ENCODE measurements at regions not wholly inside any gene's neighbourhood (a gene's known extent, or its start where the extent isn't known, plus 50 kb on each side); places are given as distances from the start of the nearest gene placed in this dataset.

DNA sequence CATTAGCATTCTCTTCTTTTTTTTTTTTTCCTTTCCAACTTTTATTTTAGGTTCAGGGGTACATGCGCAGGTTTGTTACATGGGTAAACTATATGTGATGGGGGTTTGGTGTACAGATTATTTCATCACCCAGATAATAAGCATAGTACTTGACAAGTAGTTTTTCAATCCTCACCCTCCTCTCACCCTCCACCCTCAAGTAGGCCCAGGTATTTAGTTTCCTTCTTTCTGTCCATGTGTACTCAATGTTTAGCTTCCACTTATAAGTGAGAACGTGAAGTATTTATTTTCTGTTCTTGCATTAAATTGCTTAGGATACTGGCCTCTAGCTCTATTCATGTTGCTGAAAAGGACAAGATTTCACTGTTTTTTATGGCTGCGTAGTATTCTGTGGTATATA, 140.8 kb upstream of the PGRMC2 start:
- H3K36me3 Mint-ChIP-seq = no peaks in the 10 kb centered on the region; the same call in none of the 2 replicates
- no peaks in the 10 kb centered on the region for H3K27me3 Mint-ChIP-seq (ENCODE audit: low read depth)
- no peak overlapping the region for H3K4me3 Mint-ChIP-seq
- peaks cover 31% of the 10 kb centered on the region for H3K9me3 Mint-ChIP-seq
- POLR2A ChIA-PET = no interaction called here
- no peaks in the 10 kb centered on the region for H3K4me1 Mint-ChIP-seq
- no peak for TF ChIP-seq NR3C1 (CRISPR knock-in tag; conservative IDR thresholded peaks at IDR 0.05; ENCODE audit: low read depth)
- no peak for TF ChIP-seq MXD4 (CRISPR knock-in tag; IDR thresholded peaks at IDR 0.05; ENCODE audit: borderline replicate concordance)
- no peak for TF ChIP-seq TCF7 (CRISPR knock-in tag; IDR thresholded peaks at IDR 0.05; ENCODE audit: low read depth)
- no peak for TF ChIP-seq FOXP1 (CRISPR knock-in tag; IDR thresholded peaks at IDR 0.05; ENCODE audit: borderline replicate concordance)
- no peak for TF ChIP-seq ARID4B (CRISPR knock-in tag; IDR thresholded peaks at IDR 0.05; ENCODE audit: borderline replicate concordance)
- TF ChIP-seq CBFB (CRISPR knock-in tag; IDR thresholded peaks at IDR 0.05; ENCODE audit: low read depth) = no peak
- TF ChIP-seq ELF4 (CRISPR knock-in tag; IDR thresholded peaks at IDR 0.05; ENCODE audit: low read depth) = no peak
- no peak for TF ChIP-seq ZNF138 (CRISPR knock-in tag; conservative IDR thresholded peaks at IDR 0.05)
- no peak for ATAC-seq
- CTCF ChIA-PET = interaction anchor here (1.5 kb wide), 1 partner anchor 12 kb away, joined by 5 read pairs; no protein-coding TSS in a partner anchor
- H3K27ac Mint-ChIP-seq = no peak overlapping the region
- DNase-seq (ENCODE audit: low spot score) = no peak

- ChIA-PET CTCF (interaction anchor here (1.5 kb wide), 1 partner anchor 11 kb away, joined by 5 read pairs; no protein-coding TSS in a partner anchor), POLR2A (no interaction called here)
- Mint-ChIP-seq H3K27ac (no peak overlapping the region), H3K27me3 (ENCODE audit: low read depth) (no peaks in the 10 kb centered on the region), H3K4me1 (no peaks in the 10 kb centered on the region), H3K36me3 (no peaks in the 10 kb centered on the region; the same call in none of the 2 replicates), H3K9me3 (peaks cover 31% of the 10 kb centered on the region), H3K4me3 (no peak overlapping the region)
- ATAC-seq (peak; percentile 43; the same call in 1 of the 2 replicates), DNase-seq (ENCODE audit: low spot score) (no peak)
- TF ChIP-seq ZSCAN18 (CRISPR knock-in tag; IDR thresholded peaks at IDR 0.05) (no peak), ERG (CRISPR knock-in tag; IDR thresholded peaks at IDR 0.05) (no peak), USF2 (CRISPR knock-in tag; IDR thresholded peaks at IDR 0.05) (no peak), RELA (CRISPR knock-in tag; IDR thresholded peaks at IDR 0.05; ENCODE audit: borderline replicate concordance) (no peak), ZNF263 (CRISPR knock-in tag; IDR thresholded peaks at IDR 0.05; ENCODE audit: low read depth) (no peak), E2F4 (CRISPR knock-in tag; IDR thresholded peaks at IDR 0.05; ENCODE audit: borderline replicate concordance, low read depth) (no peak)
- TF ChIP-seq, protein P1, sequence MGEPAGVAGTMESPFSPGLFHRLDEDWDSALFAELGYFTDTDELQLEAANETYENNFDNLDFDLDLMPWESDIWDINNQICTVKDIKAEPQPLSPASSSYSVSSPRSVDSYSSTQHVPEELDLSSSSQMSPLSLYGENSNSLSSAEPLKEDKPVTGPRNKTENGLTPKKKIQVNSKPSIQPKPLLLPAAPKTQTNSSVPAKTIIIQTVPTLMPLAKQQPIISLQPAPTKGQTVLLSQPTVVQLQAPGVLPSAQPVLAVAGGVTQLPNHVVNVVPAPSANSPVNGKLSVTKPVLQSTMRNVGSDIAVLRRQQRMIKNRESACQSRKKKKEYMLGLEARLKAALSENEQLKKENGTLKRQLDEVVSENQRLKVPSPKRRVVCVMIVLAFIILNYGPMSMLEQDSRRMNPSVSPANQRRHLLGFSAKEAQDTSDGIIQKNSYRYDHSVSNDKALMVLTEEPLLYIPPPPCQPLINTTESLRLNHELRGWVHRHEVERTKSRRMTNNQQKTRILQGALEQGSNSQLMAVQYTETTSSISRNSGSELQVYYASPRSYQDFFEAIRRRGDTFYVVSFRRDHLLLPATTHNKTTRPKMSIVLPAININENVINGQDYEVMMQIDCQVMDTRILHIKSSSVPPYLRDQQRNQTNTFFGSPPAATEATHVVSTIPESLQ (CRISPR knock-in tag; IDR thresholded peaks at IDR 0.05) = no peak
- TF ChIP-seq, protein P2, sequence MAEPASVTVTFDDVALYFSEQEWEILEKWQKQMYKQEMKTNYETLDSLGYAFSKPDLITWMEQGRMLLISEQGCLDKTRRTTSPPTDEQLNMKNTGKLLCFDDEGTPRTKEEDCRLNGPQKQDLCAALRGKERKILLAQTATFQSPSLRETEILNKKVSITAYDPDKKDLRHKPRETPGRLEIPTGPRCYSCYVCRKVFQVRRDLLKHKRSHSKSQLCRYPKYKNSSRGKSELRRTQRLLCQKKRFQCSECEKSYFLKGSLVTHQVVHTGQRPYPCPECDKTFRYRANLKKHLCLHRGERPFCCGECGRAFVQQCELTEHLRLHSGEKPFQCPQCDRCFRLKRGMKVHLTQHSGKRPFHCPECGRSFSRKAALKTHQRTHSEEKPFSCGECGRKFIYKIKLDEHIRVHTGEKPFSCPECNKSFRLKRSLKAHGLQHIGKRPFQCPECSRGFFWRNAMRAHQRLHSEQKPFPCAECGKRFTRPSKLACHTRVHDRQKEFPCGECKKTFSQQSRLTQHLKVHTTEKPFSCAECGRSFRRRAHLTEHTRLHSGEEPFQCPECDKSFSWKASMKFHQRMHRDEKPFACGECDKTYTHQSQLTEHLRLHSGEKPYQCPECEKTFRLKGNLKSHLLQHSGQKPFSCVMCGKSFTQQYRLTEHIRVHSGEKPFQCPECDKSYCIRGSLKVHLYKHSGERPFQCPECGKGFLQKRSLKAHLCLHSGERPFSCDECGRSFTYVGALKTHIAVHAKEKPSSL (CRISPR knock-in tag; conservative IDR thresholded peaks at IDR 0.05) = no peak
Observed at GRCh38 chr4:128427832-128428366, 140.3 kb upstream of the PGRMC2 start.
